Endothelial cell of umbilical vein (primary cell): ENCODE measurements at regions not wholly inside any gene's neighbourhood (a gene's known extent, or its start where the extent isn't known, plus 50 kb on each side); places are given as distances from the start of the nearest gene placed in this dataset.

Experiments used
- BruUV-seq: library from RNA; stranded (reverse); fragments of 400-500 nt; replicated peaks from 2 replicates; lab custom pipeline; 2021; lab: Mats Ljungman, UMichigan
- CTCF ChIA-PET: fragments of 300-600, 350-600 bp; sonication (Branson Sonifier 250); formaldehyde crosslinking; loops from one replicate; lab custom pipeline; 2021; ENCODE audit warnings: antibody characterized with exemption, inconsistent platforms; lab: Charles Lee
- POLR2A ChIA-PET: fragments of 300-600, 350-600 bp; sonication (Branson Sonifier 250); formaldehyde crosslinking; loops from one replicate; lab custom pipeline; 2021; ENCODE audit warnings: antibody characterized with exemption, inconsistent platforms; lab: Charles Lee
- DNase-seq: peaks from one replicate; pipeline ENCODE4 v3.0.0-alpha.2; 2011; ENCODE audit warnings: low read depth, low spot score
- FAIRE-seq: peaks from 2 replicates; lab custom pipeline; 2011; peaks lifted over from hg19 to GRCh38; lab: Jason Lieb, UNC
- H2AFZ ChIP-seq: 2 replicates; pipeline ENCODE4 v1.6.0; 2012; ENCODE audit warnings: low read depth, low read length, control low read depth, inconsistent platforms
- H3K27ac ChIP-seq: 2 replicates; pipeline ENCODE4 v1.5.1; 2011; ENCODE audit warnings: low read depth, mild to moderate bottlenecking, control low read depth, low read length, moderate library complexity; ENCODE audit not compliant: insufficient read depth
- H3K27me3 ChIP-seq, 2 experiments: 2 replicates each; pipeline versions ENCODE4 v1.6.0 to v1.6.1; 2011; ENCODE audit warnings: low read length in 2 of 2, mixed read lengths in 1 of 2; ENCODE audit not compliant: control insufficient read depth in 2 of 2, insufficient read depth in 2 of 2
- H3K36me3 ChIP-seq, 2 experiments: 2 replicates in 1 of 2; 3 replicates in 1 of 2; pipeline ENCODE4 v1.5.1; 2011; ENCODE audit warnings: low read length in 2 of 2, mild to moderate bottlenecking in 1 of 2, moderate library complexity in 1 of 2; ENCODE audit not compliant: control insufficient read depth in 2 of 2, insufficient read depth in 2 of 2; ENCODE audit errors: extremely low read depth in 1 of 2
- H3K4me1 ChIP-seq: 3 replicates; pipeline ENCODE4 v1.5.1; 2011; ENCODE audit warnings: mild to moderate bottlenecking, low read length; ENCODE audit not compliant: control insufficient read depth, insufficient read depth; ENCODE audit errors: extremely low read depth
- H3K4me2 ChIP-seq: 2 replicates; pipeline ENCODE4 v1.6.1; 2011; ENCODE audit warnings: low read length, control low read depth, mixed read lengths; ENCODE audit not compliant: insufficient read depth
- H3K4me3 ChIP-seq, 3 experiments: fragments of 200-600 bp in 1 of 3; sonication (generic), shearing (Covaris generic) in 1 of 3; replicated peaks in 1 of 3; 2 replicates each; pipeline ENCODE4 v1.5.1; 2011 to 2016; ENCODE audit warnings: control low read depth in 3 of 3, low read length in 3 of 3, mild to moderate bottlenecking in 2 of 3, inconsistent platforms in 1 of 3, low read depth in 1 of 3, moderate library complexity in 1 of 3; ENCODE audit not compliant: insufficient read depth in 1 of 3
- H3K79me2 ChIP-seq: 2 replicates; pipeline ENCODE4 v1.6.0; 2012; ENCODE audit warnings: low read length, inconsistent platforms; ENCODE audit not compliant: control insufficient read depth, insufficient read depth
- H3K9ac ChIP-seq: replicated peaks from 2 replicates; pipeline ENCODE3; 2011; ENCODE audit warnings: low read length, control low read depth; ENCODE audit not compliant: insufficient read depth; ENCODE audit errors: extremely low read depth
- H3K9me1 ChIP-seq: replicated peaks from 3 replicates; pipeline ENCODE4 v1.6.0; 2011; ENCODE audit warnings: mild to moderate bottlenecking, low read length; ENCODE audit not compliant: control insufficient read depth, insufficient read depth; ENCODE audit errors: extremely low read depth
- H3K9me3 ChIP-seq: replicated peaks from 2 replicates; pipeline ENCODE4 v1.5.1; 2012; ENCODE audit warnings: low read length, inconsistent platforms; ENCODE audit not compliant: control insufficient read depth, insufficient read depth
- H4K20me1 ChIP-seq: replicated peaks from 2 replicates; pipeline ENCODE3; 2011; ENCODE audit warnings: mild to moderate bottlenecking, low read length; ENCODE audit not compliant: control insufficient read depth, insufficient read depth; ENCODE audit errors: extremely low read depth
- EZH2 ChIP-seq: IDR thresholded peaks from 2 replicates; pipeline ENCODE4 v1.6.1; 2012; ENCODE audit warnings: borderline replicate concordance, low read depth, mild to moderate bottlenecking, moderate library complexity, low read length, inconsistent platforms; ENCODE audit not compliant: severe bottlenecking
- FOS ChIP-seq: IDR thresholded peaks from 2 replicates; pipeline ENCODE4 v1.6.1; 2011; ENCODE audit warnings: mild to moderate bottlenecking, low read length, moderate library complexity, borderline replicate concordance; ENCODE audit not compliant: insufficient read depth
- GATA2 ChIP-seq: IDR thresholded peaks from 2 replicates; pipeline ENCODE4 v1.7.0; 2011; ENCODE audit warnings: low read depth, mild to moderate bottlenecking, moderate library complexity, mixed read lengths, low read length; ENCODE audit not compliant: insufficient read length, insufficient read depth
- JUN ChIP-seq: IDR thresholded peaks from 2 replicates; pipeline ENCODE4 v1.6.1; 2011; ENCODE audit warnings: borderline replicate concordance, low read depth; ENCODE audit not compliant: insufficient read length, insufficient read depth
- MYC ChIP-seq: IDR thresholded peaks from one replicate; pipeline ENCODE4 v1.6.1; 2011; ENCODE audit warnings: mild to moderate bottlenecking, low read depth, low read length
- POLR2A ChIP-seq: IDR thresholded peaks from 2 replicates; pipeline ENCODE4 v1.6.1; 2012; ENCODE audit warnings: low read depth, mild to moderate bottlenecking, control low read depth, low read length
- POLR2AphosphoS5 ChIP-seq: IDR thresholded peaks from 2 replicates; pipeline ENCODE4 v1.6.1; 2012; ENCODE audit warnings: low read depth, mild to moderate bottlenecking, control low read depth, low read length, moderate library complexity; ENCODE audit not compliant: insufficient read depth
- dilution Hi-C: fragments of 300-500 bp; cut with MboI; formaldehyde crosslinking; loops from one replicate; pipeline ENCODE4 v1.15.0; 2019; ENCODE audit warnings: low sequenced_read_pairs; ENCODE audit not compliant: extremely low pct_ligation_motif_present
- intact Hi-C: fragments of 100-400 bp; cut with micrococcal nuclease; formaldehyde crosslinking; loops from one replicate; pipeline ENCODE4 v1.10.0; 2022
- TF ChIP-seq, protein P1 (sequence below), 2 donors: IDR thresholded peaks; 1 replicate in 1 of 2; 2 replicates in 1 of 2; pipeline ENCODE4 v1.5.1; 2011; ENCODE audit warnings: low read length in 2 of 2, mild to moderate bottlenecking in 2 of 2, moderate library complexity in 2 of 2, control low read depth in 1 of 2, inconsistent platforms in 1 of 2, low read depth in 1 of 2; ENCODE audit not compliant: insufficient read depth in 1 of 2; ENCODE audit errors: extremely low read depth in 1 of 2
- TF ChIP-seq, protein P2 (sequence below): IDR thresholded peaks from 2 replicates; pipeline ENCODE4 v1.6.1; 2011; ENCODE audit not compliant: insufficient read depth, insufficient read length

DNA sequence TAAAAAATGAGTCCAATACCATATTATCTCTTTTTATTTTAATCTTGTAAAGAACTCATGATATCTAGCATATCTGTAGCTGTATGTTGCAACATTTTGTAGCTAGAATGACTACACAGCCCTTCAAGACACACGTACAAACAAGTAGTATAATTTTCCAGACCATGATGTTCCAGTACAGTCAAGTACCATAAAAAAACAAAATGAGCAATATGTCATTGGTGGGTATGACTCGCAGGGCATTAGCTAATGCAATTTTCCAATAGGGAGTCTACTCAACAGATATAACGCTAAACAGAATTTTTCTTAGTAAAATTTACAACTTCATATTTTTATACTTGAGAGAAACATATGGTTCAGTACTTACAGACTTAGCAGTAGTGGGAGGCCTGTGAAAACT, 53.6 kb upstream of the UGP2 start:
- Histone ChIP-seq H3K4me1 (peaks cover 11% of the 10 kb centered on the region), H3K9me1 (no peaks in the 10 kb centered on the region), H3K27me3 (no peaks in the 10 kb centered on the region), H3K27ac (no peak overlapping the region), H3K9ac (no peak overlapping the region), H3K36me3 (no peaks in the 10 kb centered on the region), H2AFZ (no peak overlapping the region), H3K79me2 (no peaks in the 10 kb centered on the region), H3K4me3 (no peak overlapping the region), H3K9me3 (no peaks in the 10 kb centered on the region), H3K4me2 (no peak overlapping the region), H4K20me1 (no peaks in the 10 kb centered on the region)
- ChIA-PET CTCF (interaction anchor here (0.8 to 1.9 kb wide), 3 partner anchors 47 to 73 kb away, joined by 3 to 6 read pairs (median 3); no protein-coding TSS in a partner anchor), POLR2A (no interaction called here)
- FAIRE-seq = no peak
- DNase-seq = peak; percentile 18
- dilution Hi-C loops (no loop called here), intact Hi-C loops (no loop called here)
- TF ChIP-seq FOS = peak; percentile 45
- no peak for TF ChIP-seq POLR2A
- BruUV-seq = no TSS peak

DNA sequence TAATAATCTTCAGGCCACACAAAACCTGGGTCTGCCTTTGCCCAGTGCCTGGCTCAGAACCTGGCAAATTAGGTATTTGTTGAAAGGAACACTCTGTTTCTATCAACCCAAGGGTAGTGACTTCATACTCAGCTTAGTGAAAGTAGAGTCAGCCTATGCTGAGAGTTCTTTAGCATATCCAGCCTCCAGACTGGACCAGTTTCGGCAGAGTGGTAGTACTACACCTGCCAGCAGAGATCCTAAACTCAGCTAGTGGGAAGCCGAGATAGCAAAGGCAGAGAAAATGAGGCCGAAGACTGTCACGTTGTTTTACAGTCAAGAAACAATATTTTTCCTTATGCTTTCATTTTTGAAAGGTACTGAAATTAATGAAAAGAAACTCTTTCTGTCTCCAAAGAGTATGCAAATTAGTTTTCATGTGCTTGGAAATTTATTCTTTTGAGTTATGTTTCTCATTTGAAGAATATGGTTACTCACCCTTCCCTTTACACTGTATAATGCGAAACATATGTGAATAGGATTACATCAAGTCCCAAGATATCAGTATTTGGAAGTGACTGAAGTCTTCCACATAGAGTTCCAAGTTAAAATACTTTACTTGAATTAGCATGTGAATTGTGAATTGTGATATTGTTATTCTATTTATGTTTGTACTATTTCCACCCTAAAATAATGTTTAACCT, 52.2 kb upstream of the UGP2 start:
- H3K4me2 ChIP-seq = no peak overlapping the region

More for the DNA sequence above, 52.2 kb upstream of the UGP2 start:
- H3K36me3 ChIP-seq = no peaks in the 10 kb centered on the region
- no peak overlapping the region for H2AFZ ChIP-seq
- POLR2A ChIA-PET = no interaction called here
- intact Hi-C loops (loop anchor here (5.0 kb wide), 1 partner anchor 52 kb away; no protein-coding TSS in a partner anchor), dilution Hi-C loops (no loop called here)
- no peak overlapping the region for H3K4me3 ChIP-seq
- H4K20me1 ChIP-seq = no peaks in the 10 kb centered on the region
- H3K27ac ChIP-seq = no peak overlapping the region
- no peak overlapping the region for H3K9ac ChIP-seq
- no peak for TF ChIP-seq EZH2
- TF ChIP-seq, protein P1, sequence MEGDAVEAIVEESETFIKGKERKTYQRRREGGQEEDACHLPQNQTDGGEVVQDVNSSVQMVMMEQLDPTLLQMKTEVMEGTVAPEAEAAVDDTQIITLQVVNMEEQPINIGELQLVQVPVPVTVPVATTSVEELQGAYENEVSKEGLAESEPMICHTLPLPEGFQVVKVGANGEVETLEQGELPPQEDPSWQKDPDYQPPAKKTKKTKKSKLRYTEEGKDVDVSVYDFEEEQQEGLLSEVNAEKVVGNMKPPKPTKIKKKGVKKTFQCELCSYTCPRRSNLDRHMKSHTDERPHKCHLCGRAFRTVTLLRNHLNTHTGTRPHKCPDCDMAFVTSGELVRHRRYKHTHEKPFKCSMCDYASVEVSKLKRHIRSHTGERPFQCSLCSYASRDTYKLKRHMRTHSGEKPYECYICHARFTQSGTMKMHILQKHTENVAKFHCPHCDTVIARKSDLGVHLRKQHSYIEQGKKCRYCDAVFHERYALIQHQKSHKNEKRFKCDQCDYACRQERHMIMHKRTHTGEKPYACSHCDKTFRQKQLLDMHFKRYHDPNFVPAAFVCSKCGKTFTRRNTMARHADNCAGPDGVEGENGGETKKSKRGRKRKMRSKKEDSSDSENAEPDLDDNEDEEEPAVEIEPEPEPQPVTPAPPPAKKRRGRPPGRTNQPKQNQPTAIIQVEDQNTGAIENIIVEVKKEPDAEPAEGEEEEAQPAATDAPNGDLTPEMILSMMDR (IDR thresholded peaks at IDR 0.05; ENCODE audit: extremely low read depth in 1 of 2, insufficient read depth in 1 of 2, low read depth in 1 of 2, low read length in 2 of 2) = no peak
- TF ChIP-seq FOS = no peak
- no peak for TF ChIP-seq POLR2A
- TF ChIP-seq, protein P2, sequence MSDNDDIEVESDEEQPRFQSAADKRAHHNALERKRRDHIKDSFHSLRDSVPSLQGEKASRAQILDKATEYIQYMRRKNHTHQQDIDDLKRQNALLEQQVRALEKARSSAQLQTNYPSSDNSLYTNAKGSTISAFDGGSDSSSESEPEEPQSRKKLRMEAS = no peak
- no peak for TF ChIP-seq MYC
- TF ChIP-seq JUN = no peak
- no peak for TF ChIP-seq GATA2
- no peak for TF ChIP-seq POLR2AphosphoS5
- no peaks in the 10 kb centered on the region for H3K9me1 ChIP-seq
- no peaks in the 10 kb centered on the region for H3K9me3 ChIP-seq
- FAIRE-seq (no peak), DNase-seq (no peak)
- peaks cover 11% of the 10 kb centered on the region for H3K4me1 ChIP-seq
- no TSS peak for BruUV-seq
- CTCF ChIA-PET = no interaction called here
- no peaks in the 10 kb centered on the region for H3K79me2 ChIP-seq
- no peaks in the 10 kb centered on the region for H3K27me3 ChIP-seq
